Hepatocyte (in vitro differentiated cells): ENCODE measurements at regions not wholly inside any gene's neighbourhood (a gene's known extent, or its start where the extent isn't known, plus 50 kb on each side); places are given as distances from the start of the nearest gene placed in this dataset.

Experiments used
- CTCF ChIP-seq: fragments of 200-600 bp; sonication (generic); IDR thresholded peaks from 2 replicates; pipeline ENCODE4 v1.5.1; 2016; ENCODE audit warnings: antibody characterized with exemption, mild to moderate bottlenecking; ENCODE audit not compliant: poor library complexity
- EZH2 ChIP-seq: fragments of 200-600 bp; sonication (generic); IDR thresholded peaks from 2 replicates; pipeline ENCODE4 v1.6.1; 2016; ENCODE audit warnings: antibody characterized with exemption, mild to moderate bottlenecking, borderline replicate concordance

GRCh38 chr3:190173426-190173825 is 52.7 kb upstream of the P3H2 start:
- TF ChIP-seq CTCF: no peak
- TF ChIP-seq EZH2: no peak
